DND-41 (cell line): ENCODE measurements at regions not wholly inside any gene's neighbourhood (a gene's known extent, or its start where the extent isn't known, plus 50 kb on each side); places are given as distances from the start of the nearest gene placed in this dataset.

Experiments used
- ATAC-seq: fragments of 200-7000 bp; cut with Tn5 transposase; 3 replicates; pipeline ENCODE4 v1.9.1; 2021; ENCODE audit warnings: low read depth; ENCODE audit not compliant: insufficient read depth
- DNase-seq: peaks from one replicate; pipeline ENCODE4 v3.0.0-alpha.2; 2020
- H2AFZ ChIP-seq: 2 replicates; pipeline ENCODE4 v1.6.0; 2012; ENCODE audit warnings: low read depth, low read length
- H3K27ac ChIP-seq: 2 replicates; pipeline ENCODE4 v1.5.1; 2012; ENCODE audit warnings: low read length, inconsistent platforms
- H3K27me3 ChIP-seq: fragments of 200-600 bp; sonication (generic); 2 replicates; pipeline ENCODE4 v1.6.0; 2012; ENCODE audit warnings: low read length, mild to moderate bottlenecking, inconsistent platforms; ENCODE audit not compliant: insufficient read depth, poor library complexity
- H3K36me3 ChIP-seq: 2 replicates; pipeline ENCODE4 v1.5.1; 2012; ENCODE audit warnings: low read length, inconsistent platforms; ENCODE audit not compliant: insufficient read depth
- H3K4me1 ChIP-seq: 2 replicates; pipeline ENCODE4 v1.5.1; 2012; ENCODE audit warnings: mild to moderate bottlenecking, low read length; ENCODE audit not compliant: insufficient read depth
- H3K4me2 ChIP-seq: 2 replicates; pipeline ENCODE4 v1.6.0; 2012; ENCODE audit warnings: mild to moderate bottlenecking, moderate library complexity, low read length, inconsistent platforms; ENCODE audit not compliant: insufficient read depth
- H3K4me3 ChIP-seq, 2 experiments: fragments of 200-600 bp in 1 of 2; shearing (Covaris generic) in 1 of 2; 2 replicates each; pipeline ENCODE4 v1.5.1; 2012 to 2016; ENCODE audit warnings: inconsistent platforms in 2 of 2, low read length in 2 of 2, mild to moderate bottlenecking in 2 of 2, low read depth in 1 of 2, moderate library complexity in 1 of 2
- H3K79me2 ChIP-seq: 2 replicates; pipeline ENCODE4 v1.6.0; 2012; ENCODE audit warnings: low read length, inconsistent platforms; ENCODE audit not compliant: insufficient read depth
- H3K9ac ChIP-seq: 2 replicates; pipeline ENCODE4 v1.6.0; 2012; ENCODE audit warnings: low read depth, mild to moderate bottlenecking, inconsistent platforms, low read length, moderate library complexity
- H3K9me3 ChIP-seq: 2 replicates; pipeline ENCODE4 v1.5.1; 2012; ENCODE audit warnings: low read length, moderate library complexity, mild to moderate bottlenecking, inconsistent platforms; ENCODE audit not compliant: insufficient read depth, severe bottlenecking
- H4K20me1 ChIP-seq: 2 replicates; pipeline ENCODE4 v1.6.0; 2012; ENCODE audit warnings: low read length; ENCODE audit not compliant: insufficient read depth
- EZH2 ChIP-seq: IDR thresholded peaks from 3 replicates; pipeline ENCODE4 v1.6.1; 2012; ENCODE audit warnings: borderline replicate concordance, low read depth, mild to moderate bottlenecking, moderate library complexity, low read length, inconsistent platforms; ENCODE audit not compliant: severe bottlenecking
- TF ChIP-seq, protein P1 (sequence below): IDR thresholded peaks from 2 replicates; pipeline ENCODE4 v1.5.1; 2012; ENCODE audit warnings: borderline replicate concordance, low read length, moderate library complexity, mild to moderate bottlenecking; ENCODE audit not compliant: poor library complexity, severe bottlenecking; ENCODE audit errors: extremely low read depth

DNA sequence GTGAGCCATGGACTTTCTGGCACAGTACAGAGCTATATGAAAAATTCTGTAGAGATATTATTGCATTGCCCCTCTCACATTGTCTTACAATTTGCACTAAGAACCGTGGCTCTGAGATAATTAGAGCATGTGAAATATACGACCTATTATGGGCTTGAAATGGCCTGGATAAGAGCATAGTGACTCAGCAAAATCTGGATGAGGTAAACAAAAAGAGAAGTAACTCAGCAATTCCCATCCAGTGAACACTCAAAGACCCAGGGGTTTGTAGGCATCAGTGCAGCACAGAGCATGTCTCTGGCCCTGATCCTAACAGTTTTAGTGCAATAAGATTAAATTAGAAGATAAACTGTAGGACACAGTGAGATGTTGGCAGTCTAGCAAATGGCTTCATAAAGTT is 317.2 kb upstream of the MYOCD start:
- no peaks in the 10 kb centered on the region for H3K79me2 ChIP-seq
- DNase-seq (no peak), ATAC-seq (no peak)
- H3K4me3 ChIP-seq = no peak overlapping the region
- no peaks in the 10 kb centered on the region for H3K4me1 ChIP-seq
- H4K20me1 ChIP-seq = no peaks in the 10 kb centered on the region
- no peak overlapping the region for H2AFZ ChIP-seq
- no peak overlapping the region for H3K4me2 ChIP-seq
- TF ChIP-seq EZH2 = no peak
- TF ChIP-seq, protein P1, sequence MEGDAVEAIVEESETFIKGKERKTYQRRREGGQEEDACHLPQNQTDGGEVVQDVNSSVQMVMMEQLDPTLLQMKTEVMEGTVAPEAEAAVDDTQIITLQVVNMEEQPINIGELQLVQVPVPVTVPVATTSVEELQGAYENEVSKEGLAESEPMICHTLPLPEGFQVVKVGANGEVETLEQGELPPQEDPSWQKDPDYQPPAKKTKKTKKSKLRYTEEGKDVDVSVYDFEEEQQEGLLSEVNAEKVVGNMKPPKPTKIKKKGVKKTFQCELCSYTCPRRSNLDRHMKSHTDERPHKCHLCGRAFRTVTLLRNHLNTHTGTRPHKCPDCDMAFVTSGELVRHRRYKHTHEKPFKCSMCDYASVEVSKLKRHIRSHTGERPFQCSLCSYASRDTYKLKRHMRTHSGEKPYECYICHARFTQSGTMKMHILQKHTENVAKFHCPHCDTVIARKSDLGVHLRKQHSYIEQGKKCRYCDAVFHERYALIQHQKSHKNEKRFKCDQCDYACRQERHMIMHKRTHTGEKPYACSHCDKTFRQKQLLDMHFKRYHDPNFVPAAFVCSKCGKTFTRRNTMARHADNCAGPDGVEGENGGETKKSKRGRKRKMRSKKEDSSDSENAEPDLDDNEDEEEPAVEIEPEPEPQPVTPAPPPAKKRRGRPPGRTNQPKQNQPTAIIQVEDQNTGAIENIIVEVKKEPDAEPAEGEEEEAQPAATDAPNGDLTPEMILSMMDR = no peak
- H3K27me3 ChIP-seq = no peaks in the 10 kb centered on the region
- no peak overlapping the region for H3K27ac ChIP-seq
- no peaks in the 10 kb centered on the region for H3K36me3 ChIP-seq
- no peak overlapping the region for H3K9ac ChIP-seq
- no peaks in the 10 kb centered on the region for H3K9me3 ChIP-seq

DNA sequence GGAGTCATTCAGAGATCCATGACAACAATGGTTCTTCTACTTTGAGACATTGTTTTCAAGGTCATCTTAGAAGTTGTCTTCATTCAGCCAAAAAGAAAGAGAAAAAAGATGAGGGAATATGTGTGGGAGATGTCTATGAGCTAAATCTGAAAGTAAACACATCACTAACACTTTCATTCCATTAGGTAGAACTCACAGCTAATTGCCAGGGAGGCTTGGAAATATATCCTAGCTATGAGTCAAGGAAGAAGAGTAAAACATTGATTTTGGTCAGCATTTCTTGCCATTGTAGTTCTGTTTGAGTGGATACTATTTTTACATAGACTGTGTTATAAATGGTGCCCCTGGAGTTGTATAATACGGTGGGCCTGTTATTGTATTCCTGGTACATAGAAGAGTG is 316.4 kb upstream of the MYOCD start:
- Histone ChIP-seq H3K9me3 (no peaks in the 10 kb centered on the region), H3K27ac (no peak overlapping the region), H3K27me3 (no peaks in the 10 kb centered on the region), H3K9ac (no peak overlapping the region), H3K79me2 (no peaks in the 10 kb centered on the region), H3K4me2 (no peak overlapping the region), H3K4me3 (no peak overlapping the region), H3K4me1 (no peaks in the 10 kb centered on the region), H2AFZ (no peak overlapping the region), H4K20me1 (no peaks in the 10 kb centered on the region), H3K36me3 (no peaks in the 10 kb centered on the region)
- no peak for ATAC-seq
- TF ChIP-seq EZH2 = no peak
- TF ChIP-seq, protein P1 = no peak
- no peak for DNase-seq

DNA sequence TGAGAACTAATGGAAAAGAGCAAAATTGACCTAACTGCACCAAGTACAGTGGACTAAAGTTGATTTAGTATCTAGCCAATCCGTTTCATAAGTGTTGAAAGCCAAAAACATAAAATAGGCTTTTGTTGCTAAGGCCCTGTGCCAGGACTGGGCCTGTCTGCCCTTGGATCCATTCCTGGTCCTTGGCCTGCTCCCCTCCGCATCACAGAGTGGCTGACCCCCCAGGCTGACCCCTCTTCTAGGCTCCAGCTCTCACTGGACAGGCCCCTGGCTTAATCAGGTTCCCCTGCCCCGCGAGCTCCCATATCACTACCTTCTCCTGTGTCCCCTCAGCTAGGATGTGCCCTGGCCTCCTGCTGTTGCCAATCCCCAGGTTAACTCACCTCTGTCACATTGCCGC is 313.6 kb upstream of the MYOCD start:
- TF ChIP-seq EZH2 = no peak
- TF ChIP-seq, protein P1 = no peak
- Histone ChIP-seq H3K9me3 (no peaks in the 10 kb centered on the region), H3K4me3 (no peak overlapping the region), H3K4me1 (no peaks in the 10 kb centered on the region), H3K36me3 (no peaks in the 10 kb centered on the region), H3K27me3 (no peaks in the 10 kb centered on the region), H3K27ac (no peak overlapping the region), H3K9ac (no peak overlapping the region), H3K79me2 (no peaks in the 10 kb centered on the region), H2AFZ (no peak overlapping the region), H3K4me2 (no peak overlapping the region), H4K20me1 (no peaks in the 10 kb centered on the region)
- DNase-seq (no peak), ATAC-seq (no peak)

DNA sequence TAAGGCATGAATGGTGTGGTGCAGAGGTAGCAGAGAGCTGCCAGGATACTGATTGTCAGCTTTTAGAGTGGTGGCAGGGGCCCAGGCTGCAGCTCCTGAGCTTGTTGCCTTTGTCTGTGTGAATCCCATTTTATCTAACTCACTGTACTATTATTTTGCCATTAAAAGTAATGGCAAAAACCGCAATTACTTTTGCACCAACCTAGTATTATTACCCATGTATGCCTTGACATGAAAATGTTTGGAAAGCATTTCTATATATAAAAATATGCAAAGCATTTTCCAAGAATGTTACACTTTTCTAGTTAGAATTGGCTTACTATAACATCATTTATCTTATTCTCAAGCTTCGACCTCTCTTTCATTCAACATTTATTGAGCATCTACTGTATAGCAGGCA is 308.1 kb upstream of the MYOCD start:
- no peaks in the 10 kb centered on the region for H4K20me1 ChIP-seq
- no peaks in the 10 kb centered on the region for H3K36me3 ChIP-seq
- no peak for TF ChIP-seq EZH2
- TF ChIP-seq, protein P1 = no peak
- H3K4me2 ChIP-seq = no peak overlapping the region
- no peaks in the 10 kb centered on the region for H3K79me2 ChIP-seq
- H2AFZ ChIP-seq = no peak overlapping the region
- H3K9me3 ChIP-seq = no peaks in the 10 kb centered on the region
- no peaks in the 10 kb centered on the region for H3K27me3 ChIP-seq
- no peak for DNase-seq
- ATAC-seq = no peak
- no peak overlapping the region for H3K9ac ChIP-seq
- no peak overlapping the region for H3K4me3 ChIP-seq
- H3K4me1 ChIP-seq = no peaks in the 10 kb centered on the region
- no peak overlapping the region for H3K27ac ChIP-seq
